GM19468 (cell line): ENCODE measurements at regions not wholly inside any gene's neighbourhood (a gene's known extent, or its start where the extent isn't known, plus 50 kb on each side); places are given as distances from the start of the nearest gene placed in this dataset.

Source experiments
- ATAC-seq: cut with Tn5 transposase; IDR thresholded peaks from one replicate; pipeline ENCODE4 v1.9.1; 2021; ENCODE audit warnings: mild to moderate bottlenecking, moderate library complexity, moderate number of reproducible peaks; ENCODE audit not compliant: unreplicated experiment; ENCODE audit errors: extremely low read depth

DNA sequence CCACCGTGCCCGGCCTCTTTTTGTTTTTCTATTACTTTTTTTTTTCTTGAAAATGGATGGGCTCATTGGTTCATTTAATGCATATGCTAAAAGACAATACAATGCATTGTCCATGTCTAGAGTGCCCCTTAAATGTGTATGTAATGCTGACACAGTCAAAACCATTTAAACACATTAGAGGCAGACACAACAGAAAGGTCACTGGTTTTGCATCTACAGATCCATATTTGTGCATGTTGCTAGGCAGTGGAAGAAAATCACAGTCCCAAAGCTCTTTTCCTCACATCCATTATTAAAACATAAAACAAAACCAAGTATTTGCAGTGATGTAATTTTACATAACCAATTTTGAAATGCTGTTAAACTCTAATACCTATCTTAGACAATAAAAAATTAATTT is 389.0 kb downstream of the TAF11L14 start:
- ATAC-seq: no peak

DNA sequence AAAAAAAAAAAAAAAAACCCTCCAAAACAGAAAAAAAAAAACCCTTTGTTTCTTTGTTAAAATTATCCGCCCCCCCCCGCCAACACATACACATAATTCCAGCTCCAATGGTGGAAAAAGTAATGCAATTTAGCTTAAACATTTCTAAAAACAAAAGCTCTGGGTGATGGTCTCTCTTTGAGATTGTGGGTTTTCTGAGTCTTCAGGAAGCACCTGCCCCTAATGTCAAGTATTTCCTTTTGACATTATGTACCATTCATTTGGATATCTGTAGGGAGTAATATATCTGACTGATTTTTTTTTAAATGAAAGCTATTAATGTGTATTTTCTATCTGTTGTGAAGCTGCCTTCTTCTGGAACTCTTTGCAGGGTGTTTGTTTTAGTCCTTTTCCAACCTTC is 389.7 kb downstream of the TAF11L14 start:
- ATAC-seq: no peak

DNA sequence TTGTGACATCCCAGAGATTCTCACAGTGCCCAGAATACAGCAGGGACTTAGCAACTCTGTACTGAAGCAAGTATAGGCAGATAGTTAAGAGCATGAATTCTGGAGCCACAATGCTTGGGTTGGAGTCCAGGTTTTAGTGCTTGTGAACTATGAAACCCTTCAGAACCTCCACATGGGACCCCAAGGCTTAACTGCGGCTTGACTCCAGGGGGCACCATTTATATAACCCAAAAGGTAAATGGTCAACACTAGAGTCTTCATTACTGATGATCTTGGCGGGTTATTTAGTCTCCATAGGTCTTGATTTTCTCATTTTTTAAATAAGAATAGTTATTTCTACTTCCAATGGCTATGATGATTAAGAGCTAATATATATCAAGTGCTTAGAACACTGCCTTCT is 390.3 kb downstream of the TAF11L14 start:
- no peak for ATAC-seq

DNA sequence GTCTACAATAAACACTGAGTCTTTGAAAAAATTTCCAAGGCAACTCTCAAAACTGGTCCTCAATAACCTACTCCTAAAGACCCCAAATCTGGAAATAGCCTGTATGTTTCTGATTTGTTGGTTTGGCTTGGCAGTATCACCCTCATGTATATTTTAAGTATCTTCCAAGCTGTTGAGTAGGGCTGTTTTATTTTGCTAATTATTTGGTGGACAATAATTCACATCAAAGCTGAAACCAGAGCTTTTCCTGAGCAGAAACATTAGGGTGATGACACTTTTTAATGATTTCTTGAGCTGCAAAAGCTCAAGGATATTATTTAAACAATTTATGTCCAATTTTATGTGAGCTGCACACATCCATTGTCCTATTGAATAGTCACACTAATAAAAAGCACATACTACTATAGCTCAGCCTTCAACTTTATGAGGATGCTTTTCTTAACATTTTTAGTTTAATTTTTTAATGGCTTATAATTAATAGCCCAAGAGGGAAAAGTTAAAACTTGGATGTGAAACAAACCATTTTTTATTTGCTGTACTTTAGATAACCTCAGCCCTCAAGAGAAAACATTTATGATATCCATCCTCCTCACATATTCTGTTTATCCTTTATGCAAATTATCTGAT is 393.1 kb downstream of the TAF11L14 start:
- ATAC-seq: no peak

DNA sequence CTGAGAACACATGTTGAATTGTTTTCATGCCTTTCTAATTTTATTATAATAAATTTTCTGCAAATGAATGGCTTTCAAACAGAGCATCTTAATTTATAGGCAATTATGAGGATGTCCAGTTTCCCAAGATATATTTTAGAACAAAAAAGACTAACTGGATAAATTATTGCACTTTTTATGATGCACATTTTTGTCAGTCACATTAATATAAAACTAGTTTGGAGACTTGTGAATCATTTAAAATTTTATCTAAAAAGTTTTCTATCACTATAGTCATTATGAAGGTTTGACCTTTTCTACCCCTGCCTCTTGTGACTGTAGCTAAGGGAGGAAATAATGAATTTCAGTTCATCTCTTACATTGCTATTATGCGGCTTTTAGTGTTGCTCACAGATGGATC is 393.8 kb downstream of the TAF11L14 start:
- no peak for ATAC-seq

DNA sequence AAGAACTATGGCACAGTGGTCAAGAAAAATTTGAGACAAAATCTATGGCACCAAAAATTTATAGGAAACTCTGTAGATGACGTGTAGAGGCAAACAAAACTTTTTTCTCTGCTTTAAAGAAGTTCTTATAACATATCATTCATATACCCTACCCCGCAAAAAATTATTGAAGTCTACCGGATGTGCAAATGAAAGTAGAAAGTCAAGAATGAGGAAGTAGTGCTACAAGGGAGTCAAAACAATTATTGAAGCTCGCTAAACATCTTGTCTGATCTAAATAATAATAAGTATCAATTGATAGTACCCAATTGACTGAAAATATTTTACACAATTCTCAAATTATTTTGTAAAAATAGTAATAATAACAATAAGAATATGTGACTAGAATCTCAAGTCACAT is 398.5 kb downstream of the TAF11L14 start:
- no peak for ATAC-seq

DNA sequence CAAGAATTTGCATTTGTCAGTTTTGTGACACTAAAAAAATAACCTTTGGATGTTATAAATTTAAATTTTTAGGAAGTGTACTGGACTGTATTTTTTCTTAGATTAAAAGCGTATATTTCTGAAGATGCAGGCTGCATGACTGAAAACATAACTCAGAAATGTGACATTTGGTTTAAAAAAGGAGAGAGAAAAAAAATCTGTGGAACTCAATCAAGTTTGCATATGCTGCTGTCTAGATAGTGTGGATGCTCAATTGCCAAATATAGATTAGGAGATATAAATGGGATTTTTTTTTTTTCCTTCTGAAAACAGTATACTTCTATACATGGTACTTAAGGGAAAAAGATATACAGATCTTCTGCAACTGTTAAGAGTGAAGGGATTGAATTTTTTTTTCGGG is 402.3 kb downstream of the TAF11L14 start:
- ATAC-seq: no peak

DNA sequence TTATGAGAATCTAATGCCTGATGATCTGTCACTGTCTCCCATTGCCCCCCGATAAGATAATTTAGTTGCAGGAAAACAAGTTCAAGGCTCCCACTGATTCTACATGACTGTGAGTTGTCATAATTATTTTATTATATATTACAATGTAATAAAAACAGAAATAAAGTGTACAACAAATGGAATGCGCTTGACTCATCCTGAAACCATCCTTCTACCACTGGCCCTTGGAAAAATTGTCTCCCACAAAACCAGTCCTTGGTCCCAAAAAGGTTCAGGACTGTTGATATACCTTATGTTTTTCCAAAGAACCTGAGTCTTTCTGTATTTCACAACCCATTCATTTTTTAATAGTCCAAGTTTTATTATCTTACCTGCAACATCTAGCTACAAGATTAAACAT is 403.5 kb downstream of the TAF11L14 start:
- no peak for ATAC-seq

DNA sequence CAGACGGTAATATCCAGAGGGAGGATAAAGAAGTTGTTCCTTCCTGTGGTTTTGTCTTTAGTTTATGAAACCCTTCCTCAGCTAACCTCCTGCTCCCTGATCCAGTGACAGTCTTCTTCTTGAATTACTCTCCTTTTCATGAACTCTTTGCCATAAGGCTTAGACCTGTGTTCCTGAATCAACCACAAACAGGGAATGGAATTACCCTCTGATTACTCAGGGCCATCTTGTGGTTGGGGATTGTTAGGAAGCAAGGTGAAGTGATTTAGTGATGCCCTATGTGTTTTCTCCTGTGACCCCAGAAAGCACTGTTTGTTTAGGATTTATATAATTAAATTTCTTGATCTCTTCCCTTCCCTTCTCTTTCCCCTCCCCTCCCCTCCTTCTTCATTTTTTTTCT is 409.1 kb downstream of the TAF11L14 start:
- no peak for ATAC-seq

DNA sequence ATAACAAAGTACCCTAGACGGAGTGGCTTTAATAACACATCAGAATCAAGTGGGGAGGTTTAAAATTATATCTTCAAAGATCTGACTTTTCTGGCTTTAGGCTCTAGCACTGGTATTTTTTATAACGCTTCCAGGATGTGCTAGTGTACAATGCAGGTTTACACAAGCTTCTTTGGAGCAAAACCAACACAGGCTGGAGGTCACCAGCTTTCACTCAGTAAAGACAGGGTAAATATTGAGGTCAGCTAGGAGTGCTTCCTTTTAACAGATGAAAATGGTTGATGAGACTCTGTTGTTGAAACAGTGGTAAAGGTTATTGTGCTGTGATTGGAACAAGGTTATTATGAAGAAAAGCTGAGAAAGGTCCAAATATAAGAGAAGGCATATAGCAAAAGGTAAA is 414.2 kb downstream of the TAF11L14 start:
- no peak for ATAC-seq

DNA sequence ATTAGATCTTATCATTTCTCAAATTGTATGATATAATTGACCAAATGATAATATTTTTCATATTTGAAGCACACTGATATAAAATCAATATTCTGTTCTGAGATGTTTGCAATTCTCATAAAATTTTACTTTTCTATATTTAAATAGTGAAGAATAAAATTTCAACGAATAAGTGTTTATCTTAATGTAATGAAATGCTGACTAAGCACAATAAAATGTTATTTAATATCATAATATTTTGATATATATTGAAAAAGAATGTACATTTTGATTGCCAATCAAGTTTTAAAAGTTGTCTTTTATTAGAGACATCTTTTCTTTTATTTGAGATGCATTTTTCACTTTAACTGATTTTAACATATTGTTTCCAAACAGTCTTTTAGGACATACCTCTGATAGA is 416.1 kb downstream of the TAF11L14 start:
- ATAC-seq: no peak

DNA sequence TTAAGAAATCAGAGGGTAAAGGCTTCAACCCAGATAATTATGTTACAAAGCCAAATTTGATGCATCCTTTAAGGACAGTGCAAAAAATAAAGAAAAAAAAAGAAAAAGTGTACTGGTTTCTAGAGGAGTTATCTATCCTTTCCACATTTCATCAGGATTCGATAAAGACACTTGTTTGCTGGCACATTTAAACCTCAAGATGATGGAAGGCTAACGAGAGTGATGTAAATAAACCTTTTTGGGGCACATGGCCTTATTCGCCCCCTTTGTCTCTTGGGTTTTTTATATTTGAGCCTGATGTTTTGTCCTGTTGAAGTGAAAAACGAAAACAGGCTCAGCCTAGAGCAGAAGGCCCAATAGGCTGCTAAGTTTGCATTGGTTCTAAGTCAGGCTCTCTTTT is 416.5 kb downstream of the TAF11L14 start:
- no peak for ATAC-seq

DNA sequence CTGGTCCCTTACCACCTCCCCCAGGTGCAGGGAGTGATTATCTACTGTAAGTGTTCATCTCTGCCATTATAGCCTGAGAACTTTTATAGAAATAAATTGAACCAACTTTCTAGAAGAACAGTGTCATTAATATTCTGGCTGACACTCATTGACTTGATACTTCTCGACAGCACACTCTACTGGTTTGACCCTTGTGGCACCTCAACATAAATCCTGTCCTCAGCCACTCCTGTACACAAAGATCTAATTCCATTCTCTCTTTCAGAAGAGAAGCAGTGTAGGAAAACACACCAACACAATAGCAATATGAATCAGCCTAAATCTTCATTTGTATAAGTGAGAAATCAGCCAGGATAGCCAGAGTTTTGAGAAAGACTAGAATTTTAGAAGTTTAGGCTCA is 417.7 kb downstream of the TAF11L14 start:
- ATAC-seq: no peak

DNA sequence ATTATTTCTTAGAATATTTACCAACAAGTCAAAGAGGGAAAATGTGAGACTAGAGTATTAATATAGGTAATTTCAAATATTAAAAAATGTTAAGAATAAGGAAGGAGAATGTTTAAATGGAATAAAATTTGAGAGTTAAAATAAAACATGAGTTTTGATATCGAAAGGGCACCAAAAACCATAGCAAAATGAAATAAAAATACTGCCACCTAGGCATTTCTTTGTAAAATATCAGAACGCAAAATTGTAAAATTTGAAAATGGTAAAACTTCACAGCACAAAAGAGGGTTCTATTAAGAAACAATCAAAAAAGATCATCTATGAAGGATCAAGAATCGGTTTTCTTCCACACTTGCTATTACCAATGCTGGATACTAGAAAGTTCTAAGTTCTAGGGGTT is 418.3 kb downstream of the TAF11L14 start:
- no peak for ATAC-seq

DNA sequence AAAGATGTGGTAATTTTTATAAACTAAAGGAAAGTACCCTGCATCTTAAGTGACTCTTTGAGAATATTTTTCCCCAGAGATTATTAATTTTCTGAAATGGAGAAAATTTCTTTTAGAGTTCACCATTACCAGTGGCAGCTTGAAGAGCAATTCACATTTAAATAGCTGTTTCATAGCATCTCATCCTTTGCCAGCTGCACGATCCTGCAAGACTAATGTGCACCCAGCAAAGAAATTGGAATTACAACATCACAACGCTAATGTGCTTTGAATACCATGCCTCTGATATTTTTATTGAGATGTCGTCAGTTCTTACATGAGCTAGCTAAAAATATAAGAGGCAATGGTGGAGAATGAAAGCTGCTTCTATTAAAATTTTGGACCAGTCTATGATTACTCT is 423.5 kb downstream of the TAF11L14 start:
- ATAC-seq: no peak

DNA sequence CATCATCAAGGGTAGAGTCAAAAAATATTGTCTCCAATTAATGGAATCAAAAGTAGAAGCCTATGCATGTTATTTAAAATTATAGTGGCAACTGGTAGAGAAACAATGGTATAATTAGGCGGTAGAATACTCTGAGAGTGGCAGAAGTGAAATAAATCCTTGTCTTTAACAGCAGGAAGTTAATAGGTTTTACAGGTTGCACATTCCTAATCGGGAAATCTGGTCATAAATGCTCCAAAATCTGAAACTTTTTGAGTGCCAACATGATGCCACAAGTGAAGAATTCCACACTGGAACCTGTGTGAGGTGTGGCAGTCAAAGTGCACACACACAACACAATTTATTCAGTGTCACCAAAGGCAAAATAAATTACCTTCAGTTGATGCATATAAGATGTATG is 433.4 kb downstream of the TAF11L14 start:
- no peak for ATAC-seq

DNA sequence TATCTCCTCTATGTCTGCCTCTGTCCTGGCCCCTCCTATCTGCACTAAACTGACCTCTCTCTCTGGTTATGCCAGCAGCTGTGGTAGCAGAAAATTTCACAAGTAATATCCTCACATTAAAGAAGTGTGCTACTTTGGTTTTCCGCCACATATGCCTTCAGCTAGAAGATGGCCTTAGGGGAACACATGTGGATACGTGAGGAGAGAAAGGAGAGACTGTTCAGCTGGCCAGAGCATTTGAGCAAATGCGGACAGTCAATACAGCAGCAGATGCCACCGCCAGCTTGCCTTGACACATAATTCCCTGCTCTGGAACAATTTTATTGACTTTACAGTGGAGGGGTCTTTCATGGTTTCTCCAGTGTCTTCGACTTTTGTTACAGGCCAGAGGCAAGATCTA is 434.6 kb downstream of the TAF11L14 start:
- no peak for ATAC-seq

DNA sequence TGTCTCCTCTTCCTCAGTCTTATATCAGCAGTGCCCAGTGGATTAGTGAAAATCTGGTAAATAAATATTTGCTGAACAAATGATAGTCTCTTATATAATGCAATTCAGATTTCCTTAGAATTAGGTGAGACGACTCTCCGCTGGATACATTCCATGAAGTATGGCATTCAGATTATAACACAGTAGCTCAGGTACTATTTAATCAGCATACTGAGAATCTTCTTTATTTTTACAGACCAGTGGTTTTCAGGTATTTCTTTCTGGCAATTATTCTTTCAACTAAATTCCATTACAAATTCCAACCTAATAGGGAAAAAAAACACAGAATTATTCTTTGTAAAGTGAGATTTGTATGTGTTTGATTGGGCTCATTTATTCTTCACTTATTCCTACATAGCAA is 435.5 kb downstream of the TAF11L14 start:
- no peak for ATAC-seq

DNA sequence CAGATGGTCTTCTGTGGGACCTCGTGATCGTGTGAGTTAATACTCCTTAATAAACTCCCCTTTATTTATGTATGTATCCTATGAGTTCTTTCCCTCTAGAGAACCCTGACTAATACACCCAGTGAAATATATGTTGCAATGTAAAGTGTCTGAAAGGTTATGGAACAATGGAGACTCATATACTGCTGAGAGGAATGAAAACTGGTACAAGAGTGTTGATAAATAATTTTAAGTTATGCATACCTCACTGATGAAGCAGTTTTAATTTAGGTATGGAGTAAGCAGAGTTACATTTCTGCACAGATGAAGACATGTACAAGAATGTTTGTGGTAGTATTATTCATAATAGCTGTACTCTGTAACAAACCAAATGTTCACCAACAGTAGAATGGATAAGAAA is 438.3 kb downstream of the TAF11L14 start:
- no peak for ATAC-seq

DNA sequence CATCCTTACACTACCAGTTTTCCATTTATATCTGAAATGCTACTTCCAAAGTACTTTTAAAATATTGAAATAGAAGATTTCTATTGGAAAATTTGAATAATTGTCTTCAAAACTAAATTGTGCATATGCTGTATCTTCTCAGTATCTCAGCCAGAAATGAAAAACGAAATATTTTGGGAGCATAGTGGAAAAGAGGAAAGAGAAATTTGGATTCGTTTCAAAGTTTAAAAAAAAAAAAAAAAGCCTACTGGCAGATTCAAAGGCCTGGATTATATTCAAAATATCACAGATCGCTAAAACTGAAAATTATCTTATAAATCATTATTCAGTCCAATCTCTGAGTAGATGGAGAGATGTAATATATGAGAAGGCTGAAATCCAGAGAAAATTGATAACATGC is 440.7 kb downstream of the TAF11L14 start:
- ATAC-seq: no peak

DNA sequence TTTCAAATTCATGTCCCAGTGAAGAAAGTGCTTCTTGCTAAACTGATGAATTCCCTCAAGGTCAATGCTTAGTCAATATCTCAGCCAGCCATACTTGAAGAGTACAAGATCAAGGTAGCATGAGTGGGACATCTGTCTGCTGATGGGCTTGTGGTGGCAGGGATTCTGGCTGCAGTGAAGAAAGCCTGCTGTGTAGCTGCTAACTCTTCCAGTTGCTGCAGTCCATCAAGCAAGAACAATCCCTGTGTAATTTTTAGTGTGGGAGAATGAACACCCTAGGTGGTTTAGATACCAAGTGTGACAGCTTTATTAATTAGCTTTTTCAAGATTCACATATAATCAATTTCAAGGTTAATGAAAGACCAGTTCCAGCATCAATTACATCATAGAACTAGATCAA is 443.9 kb downstream of the TAF11L14 start:
- no peak for ATAC-seq

DNA sequence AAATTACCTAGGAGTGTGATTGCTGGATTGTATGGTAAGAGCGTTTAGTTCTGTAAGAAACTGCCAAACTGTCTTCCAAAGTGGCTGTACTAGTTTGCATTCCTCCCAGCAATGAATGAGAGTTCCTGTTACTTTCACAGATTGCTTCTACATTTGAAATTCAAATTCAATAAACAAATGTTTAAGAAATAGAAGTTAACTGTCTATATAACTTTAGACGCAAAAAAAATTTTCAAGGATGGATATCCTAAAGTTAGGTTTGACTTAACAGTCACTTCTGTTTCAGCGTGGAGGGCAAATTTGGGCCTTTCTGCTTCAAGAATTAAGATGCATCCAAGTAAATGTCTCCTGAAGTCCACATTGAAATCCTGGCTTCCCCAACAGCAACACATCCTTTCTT is 445.6 kb downstream of the TAF11L14 start:
- no peak for ATAC-seq

DNA sequence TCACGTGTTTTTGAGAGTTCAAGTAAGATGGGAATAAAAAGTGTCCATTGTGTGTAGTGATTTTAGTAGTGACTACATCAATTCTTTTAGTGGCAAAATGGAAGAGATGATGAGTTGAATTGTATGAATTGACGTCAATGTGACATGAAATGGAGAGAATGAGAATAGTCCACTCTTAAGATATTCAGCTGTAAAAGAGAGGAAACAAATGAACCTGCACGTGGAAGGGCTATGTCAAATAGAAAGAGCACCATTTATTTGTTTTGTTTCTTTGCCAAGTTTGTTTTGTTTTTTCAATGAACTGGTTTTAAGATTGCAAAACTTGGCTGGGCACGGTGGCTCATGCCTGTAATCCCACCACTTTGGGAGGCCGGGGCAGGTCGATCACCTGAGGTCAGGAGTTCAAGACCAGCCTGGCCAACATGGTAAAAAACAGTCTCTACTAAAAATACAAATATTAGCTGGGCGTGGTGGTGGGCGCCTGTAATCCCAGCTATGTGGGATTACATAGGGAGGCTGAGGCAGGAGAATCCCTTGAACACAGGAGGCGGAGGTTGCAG is 453.8 kb downstream of the TAF11L14 start:
- ATAC-seq: no peak
